ENCODE measurements at regions not wholly inside any gene's neighbourhood (a gene's known extent, or its start where the extent isn't known, plus 50 kb on each side); places are given as distances from the start of the nearest gene placed in this dataset.

DNA sequence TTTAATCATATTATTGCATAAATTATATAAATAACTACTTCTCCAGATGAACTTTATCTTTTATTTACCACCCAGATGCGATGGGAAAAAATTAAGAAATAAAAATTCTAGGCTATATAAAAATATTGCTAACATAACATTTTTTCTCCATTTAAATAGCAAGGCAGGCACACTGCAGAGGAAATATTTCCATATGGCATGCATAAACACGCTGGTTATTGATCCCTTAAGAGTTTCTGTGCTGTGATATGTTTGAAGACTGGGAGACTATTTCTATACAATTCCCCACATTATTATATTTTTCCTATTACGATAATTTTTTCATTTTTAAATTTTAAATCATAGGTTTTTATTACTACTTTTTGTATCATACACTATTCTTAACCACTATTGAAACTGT lies 131.5 kb downstream of the C12orf50 start:
- DNase-seq (ENCODE audit: low read depth) = no peak
- ChIA-PET CTCF (no interaction called here), POLR2A (no interaction called here)
- Histone ChIP-seq H3K4me3 (ENCODE audit: low read depth, low read length) (no peak overlapping the region), H3K36me3 (ENCODE audit: control insufficient read depth, insufficient read depth, low read length) (no peaks in the 10 kb centered on the region), H3K27me3 (ENCODE audit: control insufficient read depth, insufficient read depth, low read length) (no peaks in the 10 kb centered on the region)
- TF ChIP-seq CTCF (IDR thresholded peaks at IDR 0.05; ENCODE audit: insufficient read depth, low read depth, low read length) = no peak

- H3K4me3 ChIP-seq (ENCODE audit: low read depth, low read length) = no peak overlapping the region
- TF ChIP-seq CTCF (IDR thresholded peaks at IDR 0.05; ENCODE audit: insufficient read depth, low read depth, low read length) = no peak
- ChIA-PET POLR2A (no interaction called here), CTCF (interaction anchor here (0.8 kb wide), 1 partner anchor 1963 kb away, joined by 4 read pairs; no protein-coding TSS in a partner anchor)
- no peak for DNase-seq (ENCODE audit: low read depth)
- H3K27me3 ChIP-seq (ENCODE audit: control insufficient read depth, insufficient read depth, low read length) = no peaks in the 10 kb centered on the region
- H3K36me3 ChIP-seq (ENCODE audit: control insufficient read depth, insufficient read depth, low read length) = no peaks in the 10 kb centered on the region
These were observed 145.4 kb downstream of the C12orf50 start for GRCh38 chr12:87883806-87884205.

GRCh38 chr12:87879141-87879540 lies 150.1 kb downstream of the C12orf50 start:
- ChIA-PET POLR2A (no interaction called here), CTCF (no interaction called here)
- H3K27me3 ChIP-seq (ENCODE audit: control insufficient read depth, insufficient read depth, low read length) = no peaks in the 10 kb centered on the region
- no peak overlapping the region for H3K4me3 ChIP-seq (ENCODE audit: low read depth, low read length)
- DNase-seq (ENCODE audit: low read depth) = no peak
- TF ChIP-seq CTCF (IDR thresholded peaks at IDR 0.05; ENCODE audit: insufficient read depth, low read depth, low read length) = no peak
- H3K36me3 ChIP-seq (ENCODE audit: control insufficient read depth, insufficient read depth, low read length) = no peaks in the 10 kb centered on the region

- H3K27me3 ChIP-seq (ENCODE audit: control insufficient read depth, insufficient read depth, low read length) = no peaks in the 10 kb centered on the region
- ChIA-PET CTCF (interaction anchor here (0.7 to 1.9 kb wide), 2 partner anchors 11 to 22 kb away, joined by 3 to 4 read pairs; no protein-coding TSS in a partner anchor), POLR2A (no interaction called here)
- DNase-seq (ENCODE audit: low read depth) = no peak
- no peak for TF ChIP-seq CTCF (IDR thresholded peaks at IDR 0.05; ENCODE audit: insufficient read depth, low read depth, low read length)
- H3K36me3 ChIP-seq (ENCODE audit: control insufficient read depth, insufficient read depth, low read length) = no peaks in the 10 kb centered on the region
- H3K4me3 ChIP-seq (ENCODE audit: low read depth, low read length) = no peak overlapping the region
These were observed 158.4 kb downstream of the C12orf50 start for GRCh38 chr12:87870493-87871460.

DNA sequence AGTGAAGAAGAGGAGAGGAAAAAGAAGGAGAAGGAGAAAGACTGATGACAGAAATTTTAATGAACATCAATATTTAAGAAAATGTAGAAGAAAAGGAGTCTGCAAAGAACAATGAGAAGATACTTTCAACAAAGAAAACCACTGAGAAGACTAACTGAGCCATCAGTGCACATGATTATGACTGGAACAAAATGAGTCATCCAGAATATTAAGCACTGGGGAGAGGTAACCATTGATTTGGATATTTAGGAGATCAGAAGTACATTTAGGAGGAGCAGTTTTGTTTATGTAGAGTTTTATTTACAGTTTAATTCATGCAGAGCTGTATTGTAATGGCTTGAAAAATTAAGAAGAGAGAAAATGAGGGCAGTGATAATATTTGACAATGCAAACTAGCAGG lies 159.1 kb downstream of the C12orf50 start:
- H3K36me3 ChIP-seq (ENCODE audit: control insufficient read depth, insufficient read depth, low read length) = no peaks in the 10 kb centered on the region
- H3K4me3 ChIP-seq (ENCODE audit: low read depth, low read length) = no peak overlapping the region
- no peaks in the 10 kb centered on the region for H3K27me3 ChIP-seq (ENCODE audit: control insufficient read depth, insufficient read depth, low read length)
- ChIA-PET POLR2A (no interaction called here), CTCF (interaction anchor here (0.7 to 1.9 kb wide), 2 partner anchors 22 to 818 kb away, joined by 3 to 4 read pairs; no protein-coding TSS in a partner anchor)
- TF ChIP-seq CTCF (IDR thresholded peaks at IDR 0.05; ENCODE audit: insufficient read depth, low read depth, low read length) = no peak
- DNase-seq (ENCODE audit: low read depth) = no peak
